Embryonic facial prominence (tissue), 1 donor: ENCODE measurements at regions not wholly inside any gene's neighbourhood (a gene's known extent, or its start where the extent isn't known, plus 50 kb on each side); places are given as distances from the start of the nearest gene placed in this dataset.

Experiments
- DNase-seq: peaks from one replicate; pipeline ENCODE4 v3.0.0-alpha.2; 2016; ENCODE audit errors: extremely low spot score

- DNase-seq, result no peak
Measured at GRCh38 chr6:2562721-2563451, 187.8 kb downstream of the MYLK4 start.

GRCh38 chr6:2560917-2561698 is 189.6 kb downstream of the MYLK4 start:
- no peak for DNase-seq

- DNase-seq, result no peak
Measured at GRCh38 chr6:2560140-2560818, 190.4 kb downstream of the MYLK4 start.

- no peak for DNase-seq
Measured at GRCh38 chr6:2558861-2559801, 191.6 kb downstream of the MYLK4 start.

GRCh38 chr6:2558098-2558680 is 192.5 kb downstream of the MYLK4 start:
- no peak for DNase-seq

- no peak for DNase-seq
Measured at GRCh38 chr6:2557181-2557720, 193.5 kb downstream of the MYLK4 start.

- no peak for DNase-seq
Measured at GRCh38 chr6:2556761-2557160, 194.0 kb downstream of the MYLK4 start.

GRCh38 chr6:2554651-2555260 is 196.0 kb downstream of the MYLK4 start:
- no peak for DNase-seq

GRCh38 chr6:2552526-2553154 is 198.1 kb downstream of the MYLK4 start:
- no peak for DNase-seq

GRCh38 chr6:2551705-2552104 is 199.0 kb downstream of the MYLK4 start:
- DNase-seq, result no peak

- DNase-seq, result no peak
Measured at GRCh38 chr6:2550247-2550646, 200.5 kb downstream of the MYLK4 start.

- no peak for DNase-seq
Measured at GRCh38 chr6:2549834-2550233, 200.9 kb downstream of the MYLK4 start.

GRCh38 chr6:2547355-2547754 is 203.4 kb downstream of the MYLK4 start:
- DNase-seq, result no peak

- DNase-seq, result no peak
Measured at GRCh38 chr6:2546901-2547300, 203.8 kb downstream of the MYLK4 start.

- DNase-seq, result no peak
Measured at GRCh38 chr6:2545383-2546038, 205.2 kb downstream of the MYLK4 start.

GRCh38 chr6:2543321-2543720 is 207.4 kb downstream of the MYLK4 start:
- DNase-seq, result no peak

GRCh38 chr6:2542858-2543218 is 207.9 kb downstream of the MYLK4 start:
- DNase-seq, result no peak

- no peak for DNase-seq
Measured at GRCh38 chr6:2542101-2542857, 208.4 kb downstream of the MYLK4 start.

GRCh38 chr6:2536451-2536850 is 214.3 kb downstream of the MYLK4 start:
- no peak for DNase-seq
